ENCODE measurements at regions not wholly inside any gene's neighbourhood (a gene's known extent, or its start where the extent isn't known, plus 50 kb on each side); places are given as distances from the start of the nearest gene placed in this dataset.

DNA sequence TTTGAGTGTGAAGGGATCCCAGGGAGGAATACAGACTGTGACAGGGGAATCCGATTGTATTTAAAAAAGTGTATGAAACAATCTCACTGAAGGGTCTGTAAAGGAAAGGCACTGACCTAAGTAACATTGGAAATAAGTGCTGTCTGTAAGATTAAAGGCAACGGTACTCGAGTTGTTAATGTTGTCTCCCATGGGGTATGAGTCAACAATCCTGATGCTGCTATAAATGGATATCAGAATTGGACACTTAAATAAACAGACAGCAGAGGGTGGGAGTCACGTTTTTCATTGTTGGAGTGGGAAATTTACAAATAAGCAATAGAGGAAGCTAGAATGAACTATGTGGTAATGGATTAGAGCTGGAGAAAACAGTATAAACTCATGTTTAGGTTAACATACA lies 452.4 kb upstream of the RGPD4 start:
- no peak for TF ChIP-seq EZH2 (IDR thresholded peaks at IDR 0.05)
- TF ChIP-seq POLR2AphosphoS5 (IDR thresholded peaks at IDR 0.05; ENCODE audit: borderline replicate concordance, low read depth, low read length) = no peak
- TF ChIP-seq FOXP2 (optimal IDR thresholded peaks at IDR 0.05; ENCODE audit: control extremely low read depth, extremely low read length, insufficient read depth) = no peak
